HG03139 (cell line): ENCODE measurements at regions not wholly inside any gene's neighbourhood (a gene's known extent, or its start where the extent isn't known, plus 50 kb on each side); places are given as distances from the start of the nearest gene placed in this dataset.

Experiments used
- ATAC-seq: cut with Tn5 transposase; IDR thresholded peaks from one replicate; pipeline ENCODE4 v1.9.1; 2021; ENCODE audit not compliant: unreplicated experiment

GRCh38 chr17:72402727-72403210 is 281.9 kb downstream of the SOX9 start:
- ATAC-seq = no peak

- ATAC-seq = no peak
Measured at GRCh38 chr17:72403713-72404209, 282.9 kb downstream of the SOX9 start.

- ATAC-seq = no peak
Measured at GRCh38 chr17:72404872-72405271, 284.1 kb downstream of the SOX9 start.

- no peak for ATAC-seq
Measured at GRCh38 chr17:72405662-72406230, 284.9 kb downstream of the SOX9 start.

- no peak for ATAC-seq
Measured at GRCh38 chr17:72406498-72406897, 285.7 kb downstream of the SOX9 start.

GRCh38 chr17:72407336-72407909 is 286.6 kb downstream of the SOX9 start:
- ATAC-seq = peak; percentile 71

GRCh38 chr17:72407931-72408330 is 287.1 kb downstream of the SOX9 start:
- ATAC-seq = no peak

GRCh38 chr17:72408641-72409040 is 287.8 kb downstream of the SOX9 start:
- no peak for ATAC-seq

- no peak for ATAC-seq
Measured at GRCh38 chr17:72409405-72410002, 288.7 kb downstream of the SOX9 start.

GRCh38 chr17:72411124-72411563 is 290.3 kb downstream of the SOX9 start:
- ATAC-seq = no peak

GRCh38 chr17:72412650-72413076 is 291.8 kb downstream of the SOX9 start:
- no peak for ATAC-seq

GRCh38 chr17:72413077-72414031 is 292.5 kb downstream of the SOX9 start:
- ATAC-seq = no peak

GRCh38 chr17:72414032-72414396 is 293.2 kb downstream of the SOX9 start:
- ATAC-seq = no peak

GRCh38 chr17:72414967-72415853 is 294.4 kb downstream of the SOX9 start:
- ATAC-seq = no peak

- ATAC-seq = no peak
Measured at GRCh38 chr17:72416054-72416675, 295.3 kb downstream of the SOX9 start.

- ATAC-seq = no peak
Measured at GRCh38 chr17:72416905-72417304, 296.1 kb downstream of the SOX9 start.

- no peak for ATAC-seq
Measured at GRCh38 chr17:72417627-72418026, 296.8 kb downstream of the SOX9 start.

- peak; percentile 51 for ATAC-seq
Measured at GRCh38 chr17:72419866-72420774, 299.3 kb downstream of the SOX9 start.

- no peak for ATAC-seq
Measured at GRCh38 chr17:72420775-72421127, 299.9 kb downstream of the SOX9 start.
